Amygdala (tissue), 56 donors: ENCODE measurements at regions not wholly inside any gene's neighbourhood (a gene's known extent, or its start where the extent isn't known, plus 50 kb on each side); places are given as distances from the start of the nearest gene placed in this dataset.
A peak's percentile ranks its signal among the peaks of the same experiment; 100 is the strongest.

ENCODE experiments used
- DNase-seq, 56 donors: peaks; one replicate each; lab custom pipeline; 2025; lab: John Stamatoyannopoulos, UW

DNA sequence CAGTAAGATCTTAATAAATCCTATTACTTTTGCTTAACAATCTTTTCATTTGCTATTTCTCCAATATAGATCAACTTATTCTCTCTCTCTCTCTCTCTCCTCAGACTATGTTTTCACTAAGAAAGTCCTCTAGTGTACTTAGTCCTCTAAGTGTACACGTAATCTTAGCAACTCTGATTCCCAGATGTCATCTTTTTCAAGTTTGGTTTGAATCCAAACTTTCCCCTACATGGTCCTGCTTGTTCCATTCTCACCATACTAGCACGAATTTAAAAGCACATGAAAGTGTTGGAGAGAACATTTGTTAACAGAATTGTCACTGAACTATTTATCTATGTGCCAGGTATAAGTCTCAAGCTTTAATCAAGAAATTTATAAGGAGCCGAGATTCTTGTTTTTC lies 202.9 kb downstream of the SPRY2 start:
- no peak for DNase-seq

GRCh38 chr13:80134346-80134745 lies 206.6 kb downstream of the SPRY2 start:
- no peak for DNase-seq

DNA sequence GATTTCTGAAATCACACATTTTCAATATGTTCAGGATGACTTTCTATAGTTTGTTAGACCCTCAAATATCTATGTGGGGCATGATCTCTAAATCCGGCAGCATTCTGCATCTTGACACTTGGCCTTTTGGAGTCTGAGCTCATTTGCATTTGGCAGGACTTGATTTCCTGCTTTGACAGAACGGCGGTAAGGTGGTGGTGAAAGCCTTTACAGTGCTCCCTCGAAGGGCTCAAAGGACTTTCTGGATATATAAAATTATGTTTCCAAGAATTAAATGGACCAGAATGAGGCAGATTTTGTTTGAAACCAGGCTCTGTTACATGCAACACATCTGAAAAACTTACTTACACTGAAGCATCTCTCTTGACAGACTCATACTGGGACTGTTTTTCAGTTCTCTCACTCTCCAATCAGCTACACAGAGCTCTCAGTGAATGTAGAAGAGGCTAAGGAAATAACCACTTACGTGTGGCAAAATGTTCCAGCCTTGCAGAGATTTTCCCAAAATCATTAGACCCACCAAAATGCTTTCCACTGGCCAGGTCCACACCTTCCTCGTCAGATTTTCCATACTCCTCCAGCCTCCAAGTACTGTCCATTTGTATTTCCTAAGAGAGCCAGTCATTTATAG lies 207.2 kb downstream of the SPRY2 start:
- DNase-seq: peak in 8 of 56 donors; percentile 2 to 46 (median 18)

DNA sequence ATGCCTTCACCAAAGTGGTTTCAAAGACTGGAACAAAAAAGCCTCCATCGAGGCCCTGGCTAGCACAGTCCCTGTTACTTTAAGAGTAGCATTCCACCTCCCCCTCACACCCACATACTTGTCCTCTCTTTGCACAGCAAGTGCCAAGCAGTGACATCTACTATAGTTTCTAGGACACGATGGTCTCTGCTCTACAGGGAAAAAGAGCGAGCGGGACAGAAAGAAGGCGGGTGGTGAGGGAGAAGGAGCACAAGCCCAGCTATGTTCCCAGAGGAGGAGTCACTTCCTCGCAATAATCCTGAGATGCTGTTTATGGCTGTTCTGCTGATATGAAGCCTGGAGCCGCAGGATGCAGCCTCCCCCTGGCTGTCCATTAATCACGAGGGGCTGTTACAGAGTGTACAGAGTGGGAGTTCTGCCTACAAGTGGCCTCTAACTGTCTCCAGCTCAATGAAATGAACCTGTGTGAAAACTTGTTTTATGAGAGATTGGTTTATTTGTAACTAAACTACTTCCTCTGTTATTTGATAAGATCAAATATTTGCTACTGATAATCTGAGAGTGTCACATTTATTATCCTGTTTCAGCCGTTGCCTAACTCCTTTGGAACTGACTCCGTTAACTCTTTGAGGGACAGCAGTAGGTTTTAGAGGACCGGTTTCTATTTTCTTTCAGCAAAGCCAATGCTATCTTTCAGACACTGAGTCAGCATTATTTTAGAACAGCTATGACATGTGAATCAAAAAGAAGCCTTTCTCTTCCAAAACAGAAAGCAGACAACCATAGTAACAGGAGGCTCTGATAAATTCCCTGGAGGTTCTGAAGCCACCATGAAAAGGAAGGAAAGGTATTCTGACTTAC lies 208.0 kb downstream of the SPRY2 start:
- peak in 53 of 56 donors; percentile 15 to 84 (median 61) for DNase-seq

- DNase-seq: peak in 52 of 56 donors; percentile 5 to 88 (median 59)
Measured at GRCh38 chr13:80131204-80131603, 209.7 kb downstream of the SPRY2 start.

DNA sequence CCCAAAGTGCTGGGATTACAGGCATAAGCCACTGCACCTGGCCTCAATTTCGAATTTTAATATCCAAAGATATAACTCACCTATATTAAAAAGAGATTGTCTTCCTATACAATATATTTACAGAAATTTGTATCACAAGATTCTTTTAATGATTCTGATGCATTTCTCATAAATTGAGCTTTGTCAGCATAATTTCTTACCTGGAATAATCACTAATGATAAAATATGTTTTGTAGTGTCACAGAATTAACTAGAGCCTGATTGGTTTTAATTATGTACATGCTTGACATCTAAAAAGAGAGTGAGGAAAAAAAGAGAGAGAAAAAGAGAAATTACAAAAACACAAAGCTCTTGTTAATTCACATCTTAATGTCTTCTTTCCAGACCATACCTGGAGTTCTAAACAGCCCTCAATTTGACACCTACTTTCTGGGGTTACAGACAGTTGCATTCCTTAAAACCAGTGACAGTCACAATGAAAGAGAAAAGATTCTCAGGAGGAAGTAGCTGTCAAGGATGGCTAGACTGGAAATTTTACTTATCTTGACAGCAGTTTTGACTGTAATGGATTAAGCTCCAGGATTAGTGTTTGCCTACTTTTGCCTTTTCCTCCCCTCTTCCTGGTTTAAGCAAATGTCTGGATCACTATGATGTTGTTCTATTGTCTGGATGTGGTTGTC lies 214.4 kb downstream of the SPRY2 start:
- no peak for DNase-seq

GRCh38 chr13:80123945-80124344 lies 217.0 kb downstream of the SPRY2 start:
- no peak for DNase-seq

DNA sequence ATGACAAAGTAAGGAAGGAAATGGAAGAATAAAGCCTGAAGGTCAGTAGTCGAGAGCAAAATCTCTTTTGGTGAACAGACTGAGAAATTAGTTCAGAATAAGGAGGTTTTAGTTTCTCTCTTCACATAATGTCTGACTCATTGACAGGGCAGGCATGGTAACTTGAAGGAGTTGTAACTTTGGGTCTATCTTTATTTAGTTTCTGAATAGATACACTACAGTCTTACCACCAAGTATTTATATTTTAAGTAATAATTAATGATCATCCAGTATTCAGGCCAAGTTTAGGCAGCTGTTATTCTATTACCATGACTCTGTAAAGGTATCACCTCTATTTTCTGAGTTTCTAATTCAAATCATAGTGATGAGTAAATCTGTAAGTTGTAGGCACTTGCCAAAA lies 219.9 kb downstream of the SPRY2 start:
- no peak for DNase-seq

- peak in 1 of 56 donors; percentile 6 for DNase-seq
Measured at GRCh38 chr13:80118506-80118905, 222.4 kb downstream of the SPRY2 start.

DNA sequence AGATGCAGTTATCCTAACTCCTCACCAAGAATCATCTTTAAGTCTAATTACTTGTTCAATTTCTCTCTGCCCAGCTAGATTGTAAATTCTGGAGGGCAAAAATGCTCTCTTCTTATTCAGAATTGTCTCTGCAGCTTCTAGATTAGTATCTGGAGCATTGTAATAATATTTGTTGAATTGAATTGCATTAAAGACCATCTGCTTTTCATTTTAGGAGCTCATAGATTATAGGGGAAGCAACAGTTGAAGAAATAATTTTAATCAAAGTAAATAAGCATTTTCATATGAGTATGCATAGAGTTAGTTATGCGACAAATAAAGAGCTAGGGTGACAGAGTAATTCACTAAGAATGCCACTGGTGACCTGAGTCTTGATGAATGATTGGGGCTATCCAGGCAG lies 222.8 kb downstream of the SPRY2 start:
- no peak for DNase-seq

DNA sequence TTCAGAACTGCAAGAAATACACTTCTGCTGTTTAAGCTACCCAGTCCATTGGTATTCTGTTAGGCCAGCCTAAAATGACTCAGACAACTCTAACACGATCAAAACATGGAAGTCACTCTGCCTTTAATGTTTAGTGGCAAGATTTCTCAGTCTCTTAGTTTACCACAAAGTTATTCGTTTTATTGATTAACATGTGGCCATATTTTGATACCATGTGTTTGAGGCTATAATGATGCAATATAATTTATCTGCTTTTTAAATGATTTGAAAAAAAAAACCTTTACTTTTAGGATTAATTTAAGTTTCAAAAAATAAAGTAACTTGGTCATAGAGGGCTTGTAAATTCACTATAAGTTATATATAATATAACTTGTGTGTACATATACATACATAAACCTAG lies 223.4 kb downstream of the SPRY2 start:
- DNase-seq: no peak

DNA sequence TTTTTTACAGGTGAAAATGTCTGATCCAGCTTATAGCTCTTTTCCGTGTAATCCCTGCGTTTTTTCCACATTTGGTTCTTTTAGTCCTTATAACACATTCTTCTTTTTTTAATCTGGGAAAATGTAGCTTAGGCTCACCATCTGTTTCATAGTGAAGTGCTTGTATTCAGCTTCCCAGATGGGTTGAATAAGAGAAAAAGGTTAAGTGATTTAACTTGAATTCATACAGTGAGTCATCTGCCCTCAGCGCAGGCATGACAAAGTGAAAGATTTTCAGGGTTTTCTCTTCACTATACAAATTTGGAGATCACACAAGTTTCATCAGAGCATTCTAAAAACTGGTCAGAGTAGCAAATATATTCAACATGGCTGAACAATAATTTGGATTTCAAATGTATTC lies 224.8 kb downstream of the SPRY2 start:
- no peak for DNase-seq

DNA sequence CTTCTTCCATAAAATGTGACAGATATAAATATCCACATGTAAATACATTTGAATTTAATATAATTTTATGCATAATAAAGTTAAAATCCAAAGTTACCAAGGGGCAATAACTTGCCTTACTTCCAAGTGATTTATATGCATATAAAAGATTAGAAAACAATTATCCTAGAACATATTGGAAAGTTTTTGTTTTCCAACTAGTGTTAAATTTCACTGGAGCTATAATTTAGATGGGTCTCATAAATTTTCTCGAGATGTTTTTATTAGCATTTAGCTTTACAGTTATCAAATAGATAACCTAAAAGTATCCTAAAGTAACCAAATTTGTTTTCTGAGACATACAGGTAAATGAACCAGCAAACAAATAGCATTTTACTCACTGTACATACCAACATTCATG lies 225.3 kb downstream of the SPRY2 start:
- no peak for DNase-seq

GRCh38 chr13:80113714-80114454 lies 227.0 kb downstream of the SPRY2 start:
- DNase-seq: no peak

GRCh38 chr13:80109303-80109702 lies 231.6 kb downstream of the SPRY2 start:
- no peak for DNase-seq

DNA sequence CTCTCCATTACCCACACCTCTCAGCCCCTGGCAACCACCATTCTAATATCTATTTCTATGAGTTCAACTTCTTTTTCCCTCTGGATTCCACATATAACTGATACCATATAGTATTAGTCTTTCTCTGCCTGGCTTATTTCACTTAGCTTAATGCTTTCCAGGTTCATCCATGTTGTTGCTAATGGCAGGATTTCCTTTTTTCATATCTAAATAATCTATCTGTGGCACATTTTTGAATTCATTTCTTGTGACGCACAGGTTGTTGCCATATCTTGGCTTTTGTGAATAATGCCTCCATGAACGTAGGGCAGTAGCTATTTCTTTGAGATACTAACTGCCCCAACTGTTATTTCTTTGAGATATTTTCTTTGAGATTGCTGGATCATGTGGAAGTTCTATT lies 235.6 kb downstream of the SPRY2 start:
- DNase-seq: no peak

GRCh38 chr13:80101040-80101439 lies 239.9 kb downstream of the SPRY2 start:
- no peak for DNase-seq

GRCh38 chr13:80100636-80101035 lies 240.3 kb downstream of the SPRY2 start:
- DNase-seq: no peak

DNA sequence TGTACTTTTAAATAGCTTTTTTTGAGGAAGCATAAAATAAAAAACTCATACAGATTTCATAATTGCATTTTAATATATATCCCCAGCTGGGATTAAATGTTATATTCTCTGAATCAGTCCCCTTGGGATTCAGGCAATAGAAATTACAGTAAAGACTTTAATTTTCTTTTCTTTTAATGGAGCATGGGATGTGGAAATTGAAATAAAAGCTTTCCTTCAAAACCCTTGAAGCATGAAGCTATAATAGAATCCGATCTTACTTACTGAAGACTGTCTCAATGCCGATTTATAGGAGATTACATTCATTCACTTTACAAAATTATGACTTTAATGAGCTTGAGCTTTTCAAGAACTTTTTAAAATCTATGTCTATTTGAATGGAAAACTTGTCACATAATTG lies 243.4 kb downstream of the SPRY2 start:
- DNase-seq: no peak

GRCh38 chr13:80096383-80096782 lies 244.5 kb downstream of the SPRY2 start:
- DNase-seq: no peak

DNA sequence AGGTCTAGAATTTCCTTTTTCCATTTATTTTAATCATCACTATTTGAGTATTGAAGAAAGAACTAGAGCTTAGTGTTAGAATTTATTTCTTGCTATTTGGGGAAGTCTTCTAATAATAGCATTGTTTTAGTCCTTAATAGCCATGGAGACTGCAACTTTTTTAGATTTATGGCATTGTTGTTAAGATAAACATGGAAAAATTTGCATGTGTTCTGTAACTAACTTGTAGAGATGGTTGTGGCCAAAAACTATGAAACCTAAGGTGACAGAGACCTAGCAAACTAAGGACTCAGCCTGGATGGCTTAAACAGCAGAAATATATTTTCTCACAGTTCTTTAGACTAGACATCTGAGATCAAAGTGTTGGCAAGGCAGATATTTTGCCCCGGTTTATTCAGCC lies 246.4 kb downstream of the SPRY2 start:
- DNase-seq: no peak
